Chondrocyte (in vitro differentiated cells): ENCODE measurements at regions not wholly inside any gene's neighbourhood (a gene's known extent, or its start where the extent isn't known, plus 50 kb on each side); places are given as distances from the start of the nearest gene placed in this dataset.
A peak's percentile ranks its signal among the peaks of the same experiment; 100 is the strongest.
"Not testable (repeated sequence)": the region's sequence is repeated elsewhere in the genome, so short reads cannot be mapped to it uniquely, and the experiment has no call there.

Experiments used
- DNase-seq: peaks from one replicate; pipeline ENCODE4 v3.0.0; 2021; ENCODE audit warnings: mixed read lengths, low spot score
- H3K27ac Mint-ChIP-seq: one replicate; pipeline ENCODE4 v1.8.0; 2021; ENCODE audit warnings: mild to moderate bottlenecking, moderate library complexity, mixed read lengths; ENCODE audit not compliant: unreplicated experiment
- H3K27me3 Mint-ChIP-seq: 2 replicates; pipeline ENCODE4 v1.8.0; 2021; ENCODE audit warnings: low read depth, mixed read lengths
- H3K36me3 Mint-ChIP-seq: 2 replicates; pipeline ENCODE4 v1.8.0; 2021; ENCODE audit warnings: low read depth, mixed read lengths
- H3K4me1 Mint-ChIP-seq: 2 replicates; pipeline ENCODE4 v1.8.0; 2021; ENCODE audit warnings: low read depth, mild to moderate bottlenecking, mixed read lengths
- H3K4me3 Mint-ChIP-seq: one replicate; pipeline ENCODE4 v1.8.0; 2021; ENCODE audit warnings: mild to moderate bottlenecking, moderate library complexity, mixed read lengths; ENCODE audit not compliant: unreplicated experiment
- H3K9me3 Mint-ChIP-seq: 2 replicates; pipeline ENCODE4 v1.8.0; 2021; ENCODE audit warnings: low read depth, mixed read lengths
- CTCF ChIP-seq: fragments of 200-600 bp; sonication (generic); IDR thresholded peaks from 2 replicates; pipeline ENCODE4 v1.5.0; 2021; ENCODE audit warnings: antibody characterized with exemption, mild to moderate bottlenecking, moderate library complexity

GRCh38 chr10:25105743-25106260 is 69.0 kb upstream of the GPR158 start:
- Mint-ChIP-seq H3K27me3 (peaks cover 25% of the 10 kb centered on the region), H3K4me3 (no peak overlapping the region), H3K4me1 (no peaks in the 10 kb centered on the region), H3K36me3 (no peaks in the 10 kb centered on the region), H3K27ac (no peak overlapping the region), H3K9me3 (no peaks in the 10 kb centered on the region)
- no peak for DNase-seq
- TF ChIP-seq CTCF = no peak

GRCh38 chr10:25107756-25108155 is 67.0 kb upstream of the GPR158 start:
- H3K27me3 Mint-ChIP-seq = peaks cover 27% of the 10 kb centered on the region
- H3K4me3 Mint-ChIP-seq = no peak overlapping the region
- no peaks in the 10 kb centered on the region for H3K36me3 Mint-ChIP-seq
- no peak overlapping the region for H3K27ac Mint-ChIP-seq
- no peaks in the 10 kb centered on the region for H3K9me3 Mint-ChIP-seq
- TF ChIP-seq CTCF = no peak
- no peak for DNase-seq
- H3K4me1 Mint-ChIP-seq = no peaks in the 10 kb centered on the region

GRCh38 chr10:25109896-25110295 is 64.9 kb upstream of the GPR158 start:
- H3K4me3 Mint-ChIP-seq, DNase-seq, H3K36me3 Mint-ChIP-seq, H3K27ac Mint-ChIP-seq, H3K4me1 Mint-ChIP-seq, H3K9me3 Mint-ChIP-seq: not testable (repeated sequence)
- H3K27me3 Mint-ChIP-seq = peaks cover 27% of the 10 kb centered on the region

GRCh38 chr10:25112016-25112415 is 62.8 kb upstream of the GPR158 start:
- H3K4me1 Mint-ChIP-seq = peaks cover 7% of the 10 kb centered on the region
- H3K9me3 Mint-ChIP-seq = no peaks in the 10 kb centered on the region
- no peak overlapping the region for H3K27ac Mint-ChIP-seq
- TF ChIP-seq CTCF = no peak
- peaks cover 25% of the 10 kb centered on the region for H3K27me3 Mint-ChIP-seq
- DNase-seq = no peak
- H3K36me3 Mint-ChIP-seq = no peaks in the 10 kb centered on the region
- no peak overlapping the region for H3K4me3 Mint-ChIP-seq

GRCh38 chr10:25113191-25114035 is 61.4 kb upstream of the GPR158 start:
- H3K9me3 Mint-ChIP-seq = no peaks in the 10 kb centered on the region
- peaks cover 28% of the 10 kb centered on the region for H3K27me3 Mint-ChIP-seq
- no peak overlapping the region for H3K27ac Mint-ChIP-seq
- peak; percentile 89 for TF ChIP-seq CTCF
- no peak overlapping the region for H3K4me3 Mint-ChIP-seq
- DNase-seq = no peak
- H3K4me1 Mint-ChIP-seq = peaks cover 7% of the 10 kb centered on the region
- no peaks in the 10 kb centered on the region for H3K36me3 Mint-ChIP-seq

- no peak overlapping the region for H3K4me3 Mint-ChIP-seq
- DNase-seq = no peak
- H3K36me3 Mint-ChIP-seq = no peaks in the 10 kb centered on the region
- H3K4me1 Mint-ChIP-seq = peaks cover 7% of the 10 kb centered on the region
- no peak for TF ChIP-seq CTCF
- H3K9me3 Mint-ChIP-seq = no peaks in the 10 kb centered on the region
- H3K27ac Mint-ChIP-seq = no peak overlapping the region
- peaks cover 28% of the 10 kb centered on the region for H3K27me3 Mint-ChIP-seq
These were observed 60.8 kb upstream of the GPR158 start for GRCh38 chr10:25114036-25114411.
